Transverse colon (tissue), 4 donors: ENCODE measurements at regions not wholly inside any gene's neighbourhood (a gene's known extent, or its start where the extent isn't known, plus 50 kb on each side); places are given as distances from the start of the nearest gene placed in this dataset.

Experiments
- DNase-seq: peaks from one replicate; pipeline ENCODE4 v3.0.0-alpha.2; 2019
- H3K27ac ChIP-seq, 4 donors: fragments of 200-600 bp; sonication (generic); 2 replicates each; pipeline ENCODE4 v1.5.1; 2016 to 2018; ENCODE audit warnings: inconsistent platforms in 4 of 4
- H3K27me3 ChIP-seq: fragments of 200-600 bp; sonication (generic); 2 replicates; pipeline ENCODE4 v1.5.1; 2017; ENCODE audit warnings: inconsistent platforms
- H3K36me3 ChIP-seq, 4 donors: fragments of 200-600 bp; sonication (generic); 2 replicates each; pipeline ENCODE4 v1.5.1; 2017 to 2019; ENCODE audit warnings: inconsistent platforms in 4 of 4
- H3K4me1 ChIP-seq, 4 donors: fragments of 200-600 bp; sonication (generic); 2 replicates each; pipeline ENCODE4 v1.5.1; 2017 to 2020; ENCODE audit warnings: inconsistent platforms in 4 of 4
- H3K4me3 ChIP-seq, 4 donors: fragments of 200-600 bp; sonication (generic); 1 replicate in 1 of 4; 2 replicates in 3 of 4; pipeline versions ENCODE4 v1.5.1 to v1.6.1; 2017 to 2019; ENCODE audit warnings: inconsistent platforms in 4 of 4
- H3K9me3 ChIP-seq, 2 donors: fragments of 200-600 bp; sonication (generic); 2 replicates each; pipeline ENCODE4 v1.5.1; 2017 to 2019; ENCODE audit warnings: inconsistent platforms in 2 of 2
- CTCF ChIP-seq, 5 experiments: fragments of 200-600 bp in 3 of 5; fragments of 450-650 bp in 2 of 5; sonication (generic) in 3 of 5; IDR thresholded peaks; 1 replicate in 2 of 5; 2 replicates in 3 of 5; pipeline ENCODE4 v1.5.1; 2016 to 2017; ENCODE audit warnings: antibody characterized with exemption in 5 of 5, inconsistent platforms in 3 of 5, mild to moderate bottlenecking in 2 of 5, moderate library complexity in 1 of 5
- EP300 ChIP-seq: sonication (generic); formaldehyde crosslinking; IDR thresholded peaks from one replicate; pipeline ENCODE4 v1.6.1; 2017; ENCODE audit warnings: antibody characterized with exemption, low read depth
- POLR2A ChIP-seq: fragments of 450-650 bp; IDR thresholded peaks from one replicate; pipeline ENCODE4 v1.6.1; 2016; ENCODE audit warnings: antibody characterized with exemption, mild to moderate bottlenecking, moderate library complexity
- POLR2AphosphoS5 ChIP-seq, 3 donors: sonication (generic); formaldehyde crosslinking; IDR thresholded peaks; one replicate each; pipeline ENCODE4 v1.6.1; 2016; ENCODE audit warnings: antibody characterized with exemption in 3 of 3
- WGBS, 2 donors: methylation state at CpG; one replicate each; pipeline ENCODE4 v1.1.5; 2018; ENCODE audit warnings: low coverage in 1 of 2; 5-methylcytosine and 5-hydroxymethylcytosine counted together
- in situ Hi-C, 4 donors: fragments of 200-750 bp; cut with MboI; loops; one replicate each; pipeline versions ENCODE4 v1.15.0 to v1.15.1; 2017; ENCODE audit warnings: low sequenced_read_pairs in 3 of 4, low pct_ligation_motif_present in 1 of 4, low pct_unique_long_range_greater_than_20kb in 1 of 4
- intact Hi-C: fragments of 100-400 bp; cut with DNase I; formaldehyde crosslinking; loops from one replicate; pipeline ENCODE4 v1.15.1; 2023; ENCODE audit warnings: low total_unique reads

GRCh38 chr15:87492321-87492720 lies 764.2 kb downstream of the NTRK3 start:
- H3K9me3 ChIP-seq: no peaks in the 10 kb centered on the region
- H3K27ac ChIP-seq: no peak overlapping the region
- DNase-seq: no peak
- WGBS, 2 donors: 81 to 83% methylated on average over 1 of the region's 1 CpG
- no peaks in the 10 kb centered on the region for H3K27me3 ChIP-seq
- H3K4me3 ChIP-seq: no peak overlapping the region
- H3K4me1 ChIP-seq: no peaks in the 10 kb centered on the region
- intact Hi-C loops: no loop called here
- no peak for TF ChIP-seq CTCF (IDR thresholded peaks at IDR 0.05)
- no peak for TF ChIP-seq POLR2A
- no peak for TF ChIP-seq EP300
- in situ Hi-C loops: no loop called here
- no peaks in the 10 kb centered on the region for H3K36me3 ChIP-seq

GRCh38 chr15:87490666-87491065 lies 765.9 kb downstream of the NTRK3 start:
- H3K36me3 ChIP-seq: no peaks in the 10 kb centered on the region
- H3K9me3 ChIP-seq: no peaks in the 10 kb centered on the region
- no peaks in the 10 kb centered on the region for H3K27me3 ChIP-seq
- no peak overlapping the region for H3K4me3 ChIP-seq
- intact Hi-C loops (no loop called here), in situ Hi-C loops (no loop called here)
- H3K4me1 ChIP-seq: no peaks in the 10 kb centered on the region
- 44 to 68% methylated on average over 4 of the region's 4 CpGs for WGBS, 2 donors
- DNase-seq: no peak
- no peak overlapping the region for H3K27ac ChIP-seq
- TF ChIP-seq CTCF (IDR thresholded peaks at IDR 0.05) (no peak), EP300 (no peak), POLR2A (no peak), POLR2AphosphoS5 (IDR thresholded peaks at IDR 0.05) (no peak)

GRCh38 chr15:87489902-87490665 lies 766.5 kb downstream of the NTRK3 start:
- Histone ChIP-seq H3K36me3 (no peaks in the 10 kb centered on the region), H3K4me1 (no peaks in the 10 kb centered on the region), H3K27me3 (no peaks in the 10 kb centered on the region), H3K27ac (no peak overlapping the region), H3K9me3 (no peaks in the 10 kb centered on the region), H3K4me3 (no peak overlapping the region)
- WGBS, 2 donors: 56 to 60% methylated on average over 4 of the region's 4 CpGs
- DNase-seq: no peak
- TF ChIP-seq POLR2AphosphoS5 (IDR thresholded peaks at IDR 0.05) (no peak), EP300 (no peak), POLR2A (no peak), CTCF (IDR thresholded peaks at IDR 0.05) (no peak)
- in situ Hi-C loops (no loop called here), intact Hi-C loops (no loop called here)

- no peak for DNase-seq
- in situ Hi-C loops: no loop called here
- H3K4me1 ChIP-seq: no peaks in the 10 kb centered on the region
- H3K27ac ChIP-seq: no peak overlapping the region
- H3K27me3 ChIP-seq: no peaks in the 10 kb centered on the region
- no peaks in the 10 kb centered on the region for H3K36me3 ChIP-seq
- intact Hi-C loops: no loop called here
- H3K4me3 ChIP-seq: no peak overlapping the region
- TF ChIP-seq EP300 (no peak), POLR2AphosphoS5 (IDR thresholded peaks at IDR 0.05) (no peak), POLR2A (no peak), CTCF (IDR thresholded peaks at IDR 0.05) (no peak)
- H3K9me3 ChIP-seq: no peaks in the 10 kb centered on the region
Measured at GRCh38 chr15:87489456-87489855, 767.1 kb downstream of the NTRK3 start.
